Occipital lobe (tissue), 1 donor: ENCODE measurements at regions not wholly inside any gene's neighbourhood (a gene's known extent, or its start where the extent isn't known, plus 50 kb on each side); places are given as distances from the start of the nearest gene placed in this dataset.

Source experiments
- DNase-seq: peaks from one replicate; lab custom pipeline; 2025; lab: John Stamatoyannopoulos, UW

GRCh38 chrX:43008356-43008755, 230.4 kb upstream of the PPP1R2C start:
- no peak for DNase-seq

DNA sequence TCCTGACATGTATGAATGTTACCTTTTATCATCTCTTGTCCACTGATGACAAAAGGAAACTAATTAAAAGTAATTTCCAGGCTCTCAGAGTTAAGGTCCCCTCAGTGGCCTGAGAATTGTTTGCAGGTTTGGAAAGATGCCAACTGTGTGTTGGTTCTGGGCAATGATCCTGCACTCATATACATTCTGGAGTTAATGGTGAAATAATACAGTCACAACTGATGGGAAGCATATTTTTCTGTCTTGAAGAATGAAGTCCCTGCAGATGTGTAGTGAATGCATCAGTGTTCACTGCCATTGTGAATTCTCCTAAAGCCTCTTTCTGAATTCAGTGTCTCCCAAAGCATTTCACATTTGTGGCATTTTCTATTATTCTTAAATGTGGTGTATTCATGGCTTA, 238.1 kb upstream of the PPP1R2C start:
- no peak for DNase-seq

GRCh38 chrX:43018031-43018430, 240.1 kb upstream of the PPP1R2C start:
- no peak for DNase-seq

GRCh38 chrX:43019021-43019420, 241.1 kb upstream of the PPP1R2C start:
- DNase-seq, result no peak

- DNase-seq, result no peak
Observed at GRCh38 chrX:43025806-43026315, 247.9 kb upstream of the PPP1R2C start.

- DNase-seq, result no peak
Observed at GRCh38 chrX:43064096-43064495, 286.1 kb upstream of the PPP1R2C start.

GRCh38 chrX:43065978-43066377, 288.0 kb upstream of the PPP1R2C start:
- no peak for DNase-seq

DNA sequence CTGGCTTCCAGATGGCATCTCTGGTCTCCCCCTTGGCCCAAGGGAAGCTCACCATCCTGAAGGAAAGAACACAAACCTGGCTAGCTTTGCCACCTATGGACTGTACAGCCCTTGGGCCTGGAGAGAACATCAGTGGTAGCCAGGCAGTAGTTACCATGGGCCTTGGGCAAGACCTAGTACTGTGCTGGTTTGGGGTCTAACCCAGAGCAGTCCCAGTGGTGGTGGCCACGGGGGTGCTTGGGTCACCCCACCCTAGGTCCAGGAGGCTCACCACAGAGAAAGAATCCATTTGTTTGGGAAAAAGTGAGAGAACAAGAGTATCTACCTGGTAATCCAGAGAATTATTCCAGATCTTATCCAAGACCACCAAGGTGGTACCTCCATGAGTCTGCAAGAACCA, 290.7 kb upstream of the PPP1R2C start:
- no peak for DNase-seq

DNA sequence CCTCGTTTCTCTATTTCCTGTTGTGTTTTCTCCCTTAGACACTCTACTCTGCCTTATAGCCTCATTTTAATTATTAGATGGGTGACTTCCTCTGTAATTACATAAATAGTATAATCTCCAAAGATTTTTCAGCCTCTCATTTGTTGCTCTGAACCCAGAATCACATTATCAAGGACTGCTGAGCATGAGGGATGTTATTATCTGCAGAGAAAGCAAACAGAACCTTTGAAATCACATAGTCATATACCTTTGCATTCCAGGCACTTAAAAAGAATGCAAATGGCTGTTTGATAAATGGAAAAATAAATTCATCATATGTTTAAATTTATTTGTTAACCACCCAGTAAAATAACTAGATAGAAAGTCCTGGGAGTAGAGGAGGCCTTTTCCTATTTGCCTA, 305.1 kb upstream of the PPP1R2C start:
- no peak for DNase-seq

DNA sequence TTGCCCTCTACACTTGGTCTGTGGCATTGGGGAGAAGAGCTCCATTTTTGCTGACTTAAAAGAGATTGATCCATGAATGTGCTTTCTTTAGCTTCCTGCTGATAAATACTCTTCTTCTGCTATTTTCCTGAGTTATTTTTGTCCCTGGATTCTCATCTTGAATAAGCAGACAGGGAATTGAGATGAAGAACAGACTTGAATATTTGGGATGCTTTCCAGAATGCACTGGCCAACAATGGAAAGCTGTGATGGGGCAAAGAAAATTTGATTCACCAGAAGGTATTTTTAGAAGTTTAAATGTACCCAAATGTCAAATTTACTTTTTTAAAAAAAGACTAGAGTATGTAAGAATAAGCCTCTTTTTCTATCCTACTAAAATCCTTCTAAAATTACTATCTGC, 309.9 kb upstream of the PPP1R2C start:
- no peak for DNase-seq

DNA sequence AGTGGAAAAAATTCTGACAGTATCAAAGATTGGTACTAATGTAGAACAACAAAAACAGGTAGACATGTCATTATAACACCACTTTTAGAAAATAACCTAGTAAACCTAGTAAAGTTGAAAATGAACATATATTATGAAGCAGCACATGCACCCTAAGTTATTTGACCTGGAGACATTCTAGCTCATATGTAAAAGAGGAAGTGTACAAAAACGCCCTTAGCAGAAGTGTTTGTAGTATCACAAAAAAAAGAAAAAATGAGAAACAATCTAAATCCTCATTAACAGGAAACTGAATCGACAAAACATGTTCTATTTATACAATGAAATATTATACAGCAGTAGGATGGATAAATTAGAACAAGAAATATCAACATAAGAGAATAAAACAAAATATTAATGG, 318.9 kb upstream of the PPP1R2C start:
- DNase-seq, result no peak

DNA sequence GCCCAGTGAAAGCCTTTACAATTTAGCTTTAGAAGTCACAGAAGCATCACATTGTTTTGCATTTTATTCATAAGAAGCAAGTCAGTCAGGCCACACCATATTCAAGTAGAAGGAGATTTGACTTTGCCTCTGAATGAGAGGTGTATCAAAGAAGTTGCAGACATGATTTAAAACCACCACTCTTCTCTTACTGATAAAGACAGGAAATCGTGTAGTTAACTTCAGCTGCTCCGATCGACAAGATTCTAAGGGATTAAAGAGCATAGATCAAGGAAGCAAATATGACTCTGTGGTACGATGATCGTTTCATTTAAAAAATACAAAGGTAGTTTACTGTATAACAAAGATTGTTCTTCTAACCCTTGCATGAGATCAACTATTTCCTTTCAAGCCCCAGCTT, 328.0 kb upstream of the PPP1R2C start:
- DNase-seq, result no peak

- no peak for DNase-seq
Observed at GRCh38 chrX:43108828-43109227, 330.9 kb upstream of the PPP1R2C start.

DNA sequence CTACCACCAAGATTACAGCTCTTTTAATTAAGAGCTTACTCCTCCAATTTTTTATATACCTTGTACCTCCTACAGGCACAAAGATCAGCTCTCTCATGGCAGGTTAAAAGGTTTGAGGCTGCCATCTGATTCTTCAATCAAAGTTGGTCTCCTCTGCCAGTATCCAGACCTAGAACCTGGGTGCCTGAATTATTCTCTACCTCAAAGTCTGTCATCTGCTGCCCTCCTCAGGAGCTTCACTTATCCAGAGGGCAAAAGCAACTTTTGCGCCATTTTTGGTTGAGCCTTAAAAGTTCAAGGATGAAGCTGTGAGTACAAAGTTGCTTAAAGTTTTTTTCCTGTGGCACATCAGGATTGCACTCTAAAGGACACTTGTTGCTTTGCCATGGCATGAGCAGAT, 343.7 kb upstream of the PPP1R2C start:
- DNase-seq, result no peak

GRCh38 chrX:43139645-43140044, 361.7 kb upstream of the PPP1R2C start:
- no peak for DNase-seq

- no peak for DNase-seq
Observed at GRCh38 chrX:43140582-43140981, 362.6 kb upstream of the PPP1R2C start.

DNA sequence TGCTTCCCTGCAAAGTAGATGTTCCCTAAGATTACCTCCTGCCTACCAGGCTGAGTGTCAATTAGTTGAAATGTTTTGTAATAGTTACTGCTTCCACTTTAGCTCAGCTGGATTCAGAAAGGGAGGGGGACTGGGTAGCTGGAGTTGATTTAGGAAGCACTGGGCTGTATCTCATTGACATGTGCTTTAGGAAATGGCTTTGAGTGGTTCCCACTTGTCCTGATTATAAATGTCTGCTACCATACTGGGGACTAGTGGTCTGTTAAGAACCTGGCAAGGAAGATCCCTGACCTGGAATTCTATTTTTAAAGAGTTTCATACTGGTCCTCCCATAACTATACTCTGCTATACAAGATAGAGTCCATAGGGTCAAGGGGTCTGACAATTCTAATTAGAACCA, 363.9 kb upstream of the PPP1R2C start:
- no peak for DNase-seq

- no peak for DNase-seq
Observed at GRCh38 chrX:43148305-43148704, 370.3 kb upstream of the PPP1R2C start.

DNA sequence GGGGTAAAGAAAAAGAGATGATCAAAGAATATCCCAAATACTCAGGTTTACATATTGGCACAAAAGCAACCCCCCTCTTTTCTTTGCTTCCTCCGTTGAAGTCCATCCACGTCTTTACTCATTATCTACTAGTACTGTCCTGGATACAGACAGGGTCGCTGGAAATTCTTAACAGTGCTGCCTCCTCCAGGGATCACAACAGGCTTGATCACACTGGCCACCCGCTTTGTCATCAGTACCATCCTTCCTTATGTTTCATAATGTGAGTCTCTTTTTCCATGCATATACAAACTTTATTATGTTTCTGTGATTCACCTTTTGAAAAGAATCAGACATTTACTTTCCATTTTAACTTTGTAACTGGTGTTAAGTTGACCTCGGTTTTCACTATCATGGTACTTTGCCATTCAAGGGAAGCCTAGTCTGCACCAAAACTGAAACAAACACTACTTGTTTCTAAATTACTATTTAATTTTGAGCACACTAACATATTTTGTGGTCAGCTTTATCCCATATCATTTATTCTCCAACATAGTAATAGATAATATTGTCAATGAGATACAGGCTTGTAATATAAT, 387.5 kb upstream of the PPP1R2C start:
- no peak for DNase-seq

DNA sequence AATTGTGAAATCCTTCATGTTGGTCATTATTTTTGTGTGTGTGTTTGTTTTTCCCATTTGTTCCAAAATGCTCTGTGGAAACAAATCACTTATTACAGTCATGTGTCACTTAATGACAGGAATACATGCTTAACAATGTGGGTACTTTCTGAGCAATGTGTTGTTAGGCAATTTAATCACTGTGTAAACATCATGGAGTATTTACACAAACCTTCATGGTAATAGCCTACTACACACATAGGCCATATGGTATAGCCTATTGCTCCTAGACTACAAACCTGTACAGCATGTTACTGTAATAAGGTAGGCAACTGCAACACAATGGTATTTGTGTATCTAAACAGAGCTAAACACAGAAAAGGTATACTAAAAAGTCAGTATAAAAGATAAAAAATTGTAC, 388.9 kb upstream of the PPP1R2C start:
- no peak for DNase-seq

DNA sequence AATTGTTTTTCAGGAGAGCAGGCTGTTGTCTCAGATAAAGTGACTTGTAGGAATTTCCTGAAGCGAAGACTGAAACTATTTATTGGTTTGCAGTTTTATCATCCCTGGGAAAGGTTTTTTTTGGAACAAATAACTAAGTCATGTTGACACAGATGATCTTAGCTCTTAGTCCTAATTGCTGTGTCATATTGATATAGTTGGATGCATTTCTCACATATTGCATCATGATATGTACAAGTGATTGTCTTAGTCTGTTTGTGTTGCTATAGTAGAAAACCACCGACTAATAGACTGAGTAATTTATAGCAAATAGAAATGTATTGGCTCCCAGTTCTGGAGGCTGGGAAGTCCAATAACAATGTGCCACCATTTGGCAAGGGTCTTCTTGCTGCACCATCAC, 397.5 kb upstream of the PPP1R2C start:
- DNase-seq, result no peak

DNA sequence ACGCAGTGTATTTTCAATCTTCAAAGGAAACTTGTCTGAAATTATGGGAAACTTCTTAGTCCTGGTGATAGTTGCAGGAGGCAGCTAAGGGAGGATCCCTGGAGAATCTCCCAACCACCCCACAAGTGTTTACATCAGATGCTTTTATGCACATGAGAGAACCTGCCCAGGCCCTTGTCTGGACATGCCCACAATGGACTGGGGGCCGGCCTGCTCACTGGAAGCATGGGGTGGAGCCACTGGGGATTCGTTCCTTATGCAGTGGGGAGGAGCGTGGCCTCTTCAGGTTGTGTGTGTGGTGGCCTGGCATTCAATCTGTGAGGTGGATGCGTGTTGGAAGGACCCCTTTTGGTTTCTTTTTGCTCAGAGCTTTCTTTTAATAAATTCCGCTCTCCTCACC, 398.7 kb upstream of the PPP1R2C start:
- no peak for DNase-seq

DNA sequence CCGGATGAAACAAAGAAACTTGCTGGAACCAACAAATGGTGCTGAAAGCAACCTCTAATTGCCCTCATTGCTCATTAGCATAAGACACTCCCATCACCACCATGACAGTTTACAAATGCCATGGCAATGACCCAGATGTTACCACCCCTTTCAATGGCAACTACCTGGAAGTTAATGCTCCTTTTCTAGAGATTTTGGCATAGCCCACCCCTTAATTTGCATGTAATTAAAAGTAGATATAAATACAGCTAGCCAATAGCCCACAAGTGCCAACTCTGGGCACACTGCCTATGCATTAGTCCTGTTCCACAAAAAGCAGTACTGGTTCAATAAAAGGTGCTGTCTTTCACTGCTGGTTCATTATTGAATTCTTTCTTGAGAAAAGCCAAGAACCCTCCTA, 410.3 kb upstream of the PPP1R2C start:
- no peak for DNase-seq

GRCh38 chrX:43211570-43211969, 433.6 kb upstream of the PPP1R2C start:
- no peak for DNase-seq
